GM19372 (cell line): ENCODE measurements at regions not wholly inside any gene's neighbourhood (a gene's known extent, or its start where the extent isn't known, plus 50 kb on each side); places are given as distances from the start of the nearest gene placed in this dataset.
"Not testable (repeated sequence)": the region's sequence is repeated elsewhere in the genome, so short reads cannot be mapped to it uniquely, and the experiment has no call there.

Experiments
- ATAC-seq: cut with Tn5 transposase; IDR thresholded peaks from one replicate; pipeline ENCODE4 v1.9.1; 2021; ENCODE audit warnings: mild to moderate bottlenecking, low read depth, moderate library complexity; ENCODE audit not compliant: unreplicated experiment

GRCh38 chr3:168977716-168978374 is 685.7 kb downstream of the MECOM start:
- no peak for ATAC-seq

- no peak for ATAC-seq
Measured at GRCh38 chr3:168976969-168977368, 686.5 kb downstream of the MECOM start.

- ATAC-seq: no peak
Measured at GRCh38 chr3:168975576-168975975, 687.9 kb downstream of the MECOM start.

- no peak for ATAC-seq
Measured at GRCh38 chr3:168974617-168975403, 688.7 kb downstream of the MECOM start.

GRCh38 chr3:168973897-168974296 is 689.6 kb downstream of the MECOM start:
- no peak for ATAC-seq

GRCh38 chr3:168973206-168973605 is 690.3 kb downstream of the MECOM start:
- no peak for ATAC-seq

- no peak for ATAC-seq
Measured at GRCh38 chr3:168968609-168969008, 694.9 kb downstream of the MECOM start.

GRCh38 chr3:168964736-168965135 is 698.8 kb downstream of the MECOM start:
- no peak for ATAC-seq

GRCh38 chr3:168961271-168961670 is 702.2 kb downstream of the MECOM start:
- no peak for ATAC-seq

- ATAC-seq: no peak
Measured at GRCh38 chr3:168959731-168960130, 703.8 kb downstream of the MECOM start.

GRCh38 chr3:168958466-168958865 is 705.0 kb downstream of the MECOM start:
- ATAC-seq: no peak

- ATAC-seq: no peak
Measured at GRCh38 chr3:168956076-168956475, 707.4 kb downstream of the MECOM start.

- ATAC-seq: no peak
Measured at GRCh38 chr3:168952551-168952950, 711.0 kb downstream of the MECOM start.

GRCh38 chr3:168951884-168952283 is 711.6 kb downstream of the MECOM start:
- no peak for ATAC-seq

GRCh38 chr3:168951368-168951767 is 712.1 kb downstream of the MECOM start:
- ATAC-seq: no peak

- ATAC-seq: no peak
Measured at GRCh38 chr3:168950622-168951021, 712.9 kb downstream of the MECOM start.

- ATAC-seq: no peak
Measured at GRCh38 chr3:168939651-168940238, 723.8 kb downstream of the MECOM start.

- ATAC-seq: no peak
Measured at GRCh38 chr3:168933614-168934013, 729.9 kb downstream of the MECOM start.

GRCh38 chr3:168929997-168930396 is 733.5 kb downstream of the MECOM start:
- not testable (repeated sequence) for ATAC-seq

- ATAC-seq: no peak
Measured at GRCh38 chr3:168926426-168926825, 737.1 kb downstream of the MECOM start.

- ATAC-seq: no peak
Measured at GRCh38 chr3:168925568-168925967, 737.9 kb downstream of the MECOM start.

GRCh38 chr3:168914662-168915061 is 748.9 kb downstream of the MECOM start:
- no peak for ATAC-seq
